Activated CD4-positive, alpha-beta memory T cell treated with anti-CD3 and anti-CD28 coated beads for 36 hours (primary cell): ENCODE measurements at regions not wholly inside any gene's neighbourhood (a gene's known extent, or its start where the extent isn't known, plus 50 kb on each side); places are given as distances from the start of the nearest gene placed in this dataset.

Experiments
- CTCF ChIA-PET: fragments of 350-600 bp; sonication (Branson Sonifier 250); formaldehyde crosslinking; loops from one replicate; lab custom pipeline; 2021; ENCODE audit warnings: antibody characterized with exemption, inconsistent platforms; lab: Charles Lee
- POLR2A ChIA-PET: fragments of 350-600 bp; sonication (Branson Sonifier 250); formaldehyde crosslinking; loops from one replicate; lab custom pipeline; 2021; ENCODE audit warnings: antibody characterized with exemption; lab: Charles Lee
- DNase-seq: peaks from one replicate; pipeline ENCODE4 v3.0.0-alpha.2; 2020
- H3K27ac Mint-ChIP-seq: one replicate; pipeline ENCODE4 v1.8.0; 2021; ENCODE audit warnings: mixed read lengths
- H3K27me3 Mint-ChIP-seq: one replicate; pipeline ENCODE4 v1.8.0; 2021; ENCODE audit warnings: mixed read lengths
- H3K36me3 Mint-ChIP-seq: one replicate; pipeline ENCODE4 v1.8.0; 2021; ENCODE audit warnings: mixed read lengths
- H3K4me1 Mint-ChIP-seq: one replicate; pipeline ENCODE4 v1.8.0; 2021; ENCODE audit warnings: low read depth, mixed read lengths
- H3K4me3 Mint-ChIP-seq: one replicate; pipeline ENCODE4 v1.8.0; 2021; ENCODE audit warnings: mild to moderate bottlenecking, mixed read lengths
- H3K9me3 Mint-ChIP-seq: one replicate; pipeline ENCODE4 v1.8.0; 2021; ENCODE audit warnings: mixed read lengths
- intact Hi-C: fragments of 100-400 bp; cut with micrococcal nuclease; formaldehyde crosslinking; loops from one replicate; pipeline ENCODE4 v1.15.1; 2023

- Mint-ChIP-seq H3K27me3 (no peaks in the 10 kb centered on the region), H3K27ac (no peak overlapping the region), H3K4me3 (no peak overlapping the region), H3K36me3 (no peaks in the 10 kb centered on the region), H3K4me1 (no peaks in the 10 kb centered on the region), H3K9me3 (peaks cover 3% of the 10 kb centered on the region)
- no peak for DNase-seq
- POLR2A ChIA-PET = no interaction called here
- CTCF ChIA-PET = no interaction called here
- intact Hi-C loops = no loop called here
Observed at GRCh38 chr16:52078716-52079655, 468.0 kb downstream of the TOX3 start.

- no peak overlapping the region for H3K4me3 Mint-ChIP-seq
- CTCF ChIA-PET = no interaction called here
- DNase-seq = no peak
Observed at GRCh38 chr16:52077607-52078006, 469.3 kb downstream of the TOX3 start.

GRCh38 chr16:52076801-52077201 lies 470.1 kb downstream of the TOX3 start:
- Mint-ChIP-seq H3K4me1 (no peaks in the 10 kb centered on the region), H3K27me3 (no peaks in the 10 kb centered on the region), H3K9me3 (peaks cover 3% of the 10 kb centered on the region), H3K4me3 (no peak overlapping the region), H3K27ac (no peak overlapping the region), H3K36me3 (no peaks in the 10 kb centered on the region)
- intact Hi-C loops = no loop called here
- DNase-seq = no peak
- CTCF ChIA-PET = no interaction called here
- POLR2A ChIA-PET = no interaction called here

More at GRCh38 chr16:52077607-52078006, 469.3 kb downstream of the TOX3 start:
- H3K27me3 Mint-ChIP-seq = no peaks in the 10 kb centered on the region
- H3K9me3 Mint-ChIP-seq = peaks cover 3% of the 10 kb centered on the region
- H3K4me1 Mint-ChIP-seq = no peaks in the 10 kb centered on the region
- no peaks in the 10 kb centered on the region for H3K36me3 Mint-ChIP-seq
- intact Hi-C loops = no loop called here
- POLR2A ChIA-PET = no interaction called here
- H3K27ac Mint-ChIP-seq = no peak overlapping the region

- intact Hi-C loops = no loop called here
- POLR2A ChIA-PET = no interaction called here
Observed at GRCh38 chr16:52076332-52076731, 470.6 kb downstream of the TOX3 start.

DNA sequence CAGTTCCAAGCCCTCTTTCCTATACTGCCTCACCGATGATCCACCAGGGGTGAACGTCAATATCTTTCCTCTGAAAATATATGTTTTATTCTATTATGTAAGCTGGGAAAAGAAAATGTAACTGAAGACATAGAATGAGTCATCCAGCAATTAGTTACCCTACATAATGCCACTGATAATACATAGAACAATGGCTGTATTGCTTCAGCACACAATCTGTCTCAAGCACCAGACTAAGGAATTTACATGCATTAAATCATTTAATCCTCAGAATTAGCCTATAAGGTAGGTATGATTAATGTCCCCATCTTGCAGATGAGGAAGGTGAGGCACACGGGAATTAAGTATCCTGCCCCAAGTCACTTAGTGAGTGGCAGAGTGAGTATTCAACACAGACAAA lies 472.8 kb downstream of the TOX3 start:
- H3K27me3 Mint-ChIP-seq = no peaks in the 10 kb centered on the region
- ChIA-PET POLR2A (no interaction called here), CTCF (no interaction called here)
- no peak overlapping the region for H3K4me3 Mint-ChIP-seq
- H3K36me3 Mint-ChIP-seq = no peaks in the 10 kb centered on the region
- DNase-seq = no peak
- H3K9me3 Mint-ChIP-seq = peaks cover 6% of the 10 kb centered on the region
- H3K27ac Mint-ChIP-seq = no peak overlapping the region
- H3K4me1 Mint-ChIP-seq = no peaks in the 10 kb centered on the region
- intact Hi-C loops = no loop called here

More at GRCh38 chr16:52076332-52076731, 470.6 kb downstream of the TOX3 start:
- no peaks in the 10 kb centered on the region for H3K27me3 Mint-ChIP-seq
- no peaks in the 10 kb centered on the region for H3K4me1 Mint-ChIP-seq
- H3K36me3 Mint-ChIP-seq = no peaks in the 10 kb centered on the region
- no peak for DNase-seq
- CTCF ChIA-PET = no interaction called here
- peaks cover 3% of the 10 kb centered on the region for H3K9me3 Mint-ChIP-seq
- no peak overlapping the region for H3K27ac Mint-ChIP-seq
- no peak overlapping the region for H3K4me3 Mint-ChIP-seq

- Mint-ChIP-seq H3K9me3 (peaks cover 4% of the 10 kb centered on the region), H3K27me3 (no peaks in the 10 kb centered on the region), H3K4me1 (no peaks in the 10 kb centered on the region), H3K36me3 (no peaks in the 10 kb centered on the region), H3K27ac (no peak overlapping the region), H3K4me3 (no peak overlapping the region)
- ChIA-PET CTCF (no interaction called here), POLR2A (no interaction called here)
- DNase-seq = no peak
- intact Hi-C loops = no loop called here
Observed at GRCh38 chr16:52073024-52073423, 473.9 kb downstream of the TOX3 start.

GRCh38 chr16:52071101-52071500 lies 475.8 kb downstream of the TOX3 start:
- Mint-ChIP-seq H3K27ac (no peak overlapping the region), H3K27me3 (no peaks in the 10 kb centered on the region), H3K36me3 (no peaks in the 10 kb centered on the region), H3K4me1 (no peaks in the 10 kb centered on the region), H3K9me3 (peaks cover 3% of the 10 kb centered on the region), H3K4me3 (no peak overlapping the region)
- CTCF ChIA-PET = no interaction called here
- DNase-seq = no peak
- intact Hi-C loops = no loop called here
- POLR2A ChIA-PET = no interaction called here

GRCh38 chr16:52070341-52071057 lies 476.4 kb downstream of the TOX3 start:
- H3K4me3 Mint-ChIP-seq = no peak overlapping the region
- ChIA-PET POLR2A (no interaction called here), CTCF (no interaction called here)
- H3K4me1 Mint-ChIP-seq = no peaks in the 10 kb centered on the region
- no peaks in the 10 kb centered on the region for H3K36me3 Mint-ChIP-seq
- intact Hi-C loops = no loop called here
- DNase-seq = no peak
- peaks cover 3% of the 10 kb centered on the region for H3K9me3 Mint-ChIP-seq
- no peaks in the 10 kb centered on the region for H3K27me3 Mint-ChIP-seq
- no peak overlapping the region for H3K27ac Mint-ChIP-seq

- H3K4me1 Mint-ChIP-seq = no peaks in the 10 kb centered on the region
- no peak overlapping the region for H3K27ac Mint-ChIP-seq
Observed at GRCh38 chr16:52069866-52070265, 477.1 kb downstream of the TOX3 start.

GRCh38 chr16:52068447-52069074 lies 478.4 kb downstream of the TOX3 start:
- ChIA-PET CTCF (no interaction called here), POLR2A (no interaction called here)
- H3K27me3 Mint-ChIP-seq = no peaks in the 10 kb centered on the region
- no peaks in the 10 kb centered on the region for H3K36me3 Mint-ChIP-seq
- no peak for DNase-seq
- H3K9me3 Mint-ChIP-seq = peaks cover 6% of the 10 kb centered on the region
- no peak overlapping the region for H3K27ac Mint-ChIP-seq
- intact Hi-C loops = no loop called here
- no peak overlapping the region for H3K4me3 Mint-ChIP-seq
- H3K4me1 Mint-ChIP-seq = no peaks in the 10 kb centered on the region

More at GRCh38 chr16:52069866-52070265, 477.1 kb downstream of the TOX3 start:
- CTCF ChIA-PET = no interaction called here
- POLR2A ChIA-PET = no interaction called here
- Mint-ChIP-seq H3K4me3 (no peak overlapping the region), H3K36me3 (no peaks in the 10 kb centered on the region), H3K27me3 (no peaks in the 10 kb centered on the region), H3K9me3 (peaks cover 6% of the 10 kb centered on the region)
- DNase-seq = no peak
- intact Hi-C loops = no loop called here

GRCh38 chr16:52066962-52067361 lies 480.0 kb downstream of the TOX3 start:
- Mint-ChIP-seq H3K36me3 (no peaks in the 10 kb centered on the region), H3K4me1 (no peaks in the 10 kb centered on the region), H3K27me3 (no peaks in the 10 kb centered on the region), H3K4me3 (no peak overlapping the region), H3K27ac (no peak overlapping the region), H3K9me3 (peaks cover 6% of the 10 kb centered on the region)
- DNase-seq = no peak
- ChIA-PET CTCF (no interaction called here), POLR2A (no interaction called here)
- intact Hi-C loops = no loop called here

GRCh38 chr16:52056259-52056658 lies 490.7 kb downstream of the TOX3 start:
- no peaks in the 10 kb centered on the region for H3K36me3 Mint-ChIP-seq

More at GRCh38 chr16:52056259-52056658, 490.7 kb downstream of the TOX3 start:
- H3K4me3 Mint-ChIP-seq = no peak overlapping the region
- peaks cover 1% of the 10 kb centered on the region for H3K9me3 Mint-ChIP-seq
- POLR2A ChIA-PET = no interaction called here
- no peaks in the 10 kb centered on the region for H3K27me3 Mint-ChIP-seq
- no peaks in the 10 kb centered on the region for H3K4me1 Mint-ChIP-seq
- no peak overlapping the region for H3K27ac Mint-ChIP-seq
- CTCF ChIA-PET = no interaction called here
- intact Hi-C loops = no loop called here
- no peak for DNase-seq
